ENCODE measurements at regions not wholly inside any gene's neighbourhood (a gene's known extent, or its start where the extent isn't known, plus 50 kb on each side); places are given as distances from the start of the nearest gene placed in this dataset.

GRCh38 chr11:112516755-112517154 lies 256.1 kb upstream of the PLET1 start:
- TF ChIP-seq, protein P1, sequence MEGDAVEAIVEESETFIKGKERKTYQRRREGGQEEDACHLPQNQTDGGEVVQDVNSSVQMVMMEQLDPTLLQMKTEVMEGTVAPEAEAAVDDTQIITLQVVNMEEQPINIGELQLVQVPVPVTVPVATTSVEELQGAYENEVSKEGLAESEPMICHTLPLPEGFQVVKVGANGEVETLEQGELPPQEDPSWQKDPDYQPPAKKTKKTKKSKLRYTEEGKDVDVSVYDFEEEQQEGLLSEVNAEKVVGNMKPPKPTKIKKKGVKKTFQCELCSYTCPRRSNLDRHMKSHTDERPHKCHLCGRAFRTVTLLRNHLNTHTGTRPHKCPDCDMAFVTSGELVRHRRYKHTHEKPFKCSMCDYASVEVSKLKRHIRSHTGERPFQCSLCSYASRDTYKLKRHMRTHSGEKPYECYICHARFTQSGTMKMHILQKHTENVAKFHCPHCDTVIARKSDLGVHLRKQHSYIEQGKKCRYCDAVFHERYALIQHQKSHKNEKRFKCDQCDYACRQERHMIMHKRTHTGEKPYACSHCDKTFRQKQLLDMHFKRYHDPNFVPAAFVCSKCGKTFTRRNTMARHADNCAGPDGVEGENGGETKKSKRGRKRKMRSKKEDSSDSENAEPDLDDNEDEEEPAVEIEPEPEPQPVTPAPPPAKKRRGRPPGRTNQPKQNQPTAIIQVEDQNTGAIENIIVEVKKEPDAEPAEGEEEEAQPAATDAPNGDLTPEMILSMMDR (conservative IDR thresholded peaks at IDR 0.05; ENCODE audit: low read depth, low read length) = no peak
- TF ChIP-seq CEBPB (IDR thresholded peaks at IDR 0.05; ENCODE audit: low read depth, low read length) (no peak), POLR2A (IDR thresholded peaks at IDR 0.05; ENCODE audit: low read depth, low read length) (no peak), MAZ (IDR thresholded peaks at IDR 0.05; ENCODE audit: borderline replicate concordance, low read depth, low read length) (no peak)
